ENCODE measurements at regions not wholly inside any gene's neighbourhood (a gene's known extent, or its start where the extent isn't known, plus 50 kb on each side); places are given as distances from the start of the nearest gene placed in this dataset.
A peak's percentile ranks its signal among the peaks of the same experiment; 100 is the strongest.
"Not testable (repeated sequence)": the region's sequence is repeated elsewhere in the genome, so short reads cannot be mapped to it uniquely, and the experiment has no call there.

- no peak for DNase-seq
Observed at GRCh38 chr22:22977479-22978200, 90.0 kb downstream of the IGLL5 start.

- no peak for DNase-seq
Observed at GRCh38 chr22:22978637-22979036, 91.0 kb downstream of the IGLL5 start.

GRCh38 chr22:22979121-22979724, 91.1 kb upstream of the GNAZ start:
- no peak for DNase-seq

- no peak for DNase-seq
Observed at GRCh38 chr22:22979954-22980353, 90.4 kb upstream of the GNAZ start.

GRCh38 chr22:22981670-22982571, 88.4 kb upstream of the GNAZ start:
- DNase-seq = no peak

GRCh38 chr22:22982616-22983015, 87.7 kb upstream of the GNAZ start:
- DNase-seq = no peak

- no peak for DNase-seq
Observed at GRCh38 chr22:22983123-22983522, 87.2 kb upstream of the GNAZ start.

- no peak for DNase-seq
Observed at GRCh38 chr22:22983816-22984215, 86.5 kb upstream of the GNAZ start.

GRCh38 chr22:22984967-22985366, 85.4 kb upstream of the GNAZ start:
- no peak for DNase-seq

GRCh38 chr22:22986008-22986407, 84.3 kb upstream of the GNAZ start:
- DNase-seq = no peak

- no peak for DNase-seq
Observed at GRCh38 chr22:22986640-22987039, 83.7 kb upstream of the GNAZ start.

- DNase-seq = no peak
Observed at GRCh38 chr22:22988150-22988549, 82.2 kb upstream of the GNAZ start.

- DNase-seq = no peak
Observed at GRCh38 chr22:22988785-22989184, 81.5 kb upstream of the GNAZ start.

GRCh38 chr22:22989856-22990255, 80.5 kb upstream of the GNAZ start:
- no peak for DNase-seq

- DNase-seq = not testable (repeated sequence)
Observed at GRCh38 chr22:22990711-22991505, 79.4 kb upstream of the GNAZ start.

GRCh38 chr22:22992474-22992873, 77.8 kb upstream of the GNAZ start:
- no peak for DNase-seq

GRCh38 chr22:22993184-22993583, 77.1 kb upstream of the GNAZ start:
- no peak for DNase-seq

GRCh38 chr22:22995166-22995565, 75.2 kb upstream of the GNAZ start:
- DNase-seq = peak in 2 of 3 experiments; percentile 19 to 55

GRCh38 chr22:22996511-22997261, 73.6 kb upstream of the GNAZ start:
- DNase-seq = no peak

- DNase-seq = no peak
Observed at GRCh38 chr22:22997262-22997898, 72.9 kb upstream of the GNAZ start.

- no peak for DNase-seq
Observed at GRCh38 chr22:22997988-22998387, 72.3 kb upstream of the GNAZ start.

GRCh38 chr22:22999523-22999922, 70.8 kb upstream of the GNAZ start:
- no peak for DNase-seq
